GM21447 (cell line): ENCODE measurements at regions not wholly inside any gene's neighbourhood (a gene's known extent, or its start where the extent isn't known, plus 50 kb on each side); places are given as distances from the start of the nearest gene placed in this dataset.
"Not testable (repeated sequence)": the region's sequence is repeated elsewhere in the genome, so short reads cannot be mapped to it uniquely, and the experiment has no call there.

Experiments
- ATAC-seq: cut with Tn5 transposase; IDR thresholded peaks from one replicate; pipeline ENCODE4 v1.9.1; 2021; ENCODE audit not compliant: unreplicated experiment

GRCh38 chr2:143890798-143891197 is 629.1 kb downstream of the ZEB2 start:
- ATAC-seq, result no peak

- no peak for ATAC-seq
Observed at GRCh38 chr2:143889216-143889615, 630.7 kb downstream of the ZEB2 start.

- ATAC-seq, result no peak
Observed at GRCh38 chr2:143885461-143885860, 634.5 kb downstream of the ZEB2 start.

DNA sequence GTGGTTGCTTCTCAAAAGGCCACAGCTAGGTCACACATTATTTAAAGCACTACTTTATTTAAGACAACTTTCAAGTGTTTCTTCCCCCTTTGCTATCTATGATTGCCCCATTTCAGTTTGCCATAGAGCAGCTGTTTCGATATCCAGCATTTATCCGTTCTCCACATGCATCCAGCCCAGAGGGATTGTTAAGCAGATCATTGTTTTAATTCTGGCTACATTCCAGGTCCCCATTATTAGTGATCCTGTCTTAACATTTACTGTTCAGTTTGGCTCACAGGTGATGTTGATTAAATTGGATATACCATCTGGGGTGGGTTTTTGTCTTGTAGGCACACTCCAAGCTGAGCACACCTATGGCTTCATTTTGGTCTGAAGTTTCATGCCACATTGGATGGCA is 638.7 kb downstream of the ZEB2 start:
- no peak for ATAC-seq

- ATAC-seq, result no peak
Observed at GRCh38 chr2:143877876-143878530, 641.9 kb downstream of the ZEB2 start.

GRCh38 chr2:143877056-143877455 is 642.9 kb downstream of the ZEB2 start:
- no peak for ATAC-seq

- ATAC-seq, result no peak
Observed at GRCh38 chr2:143875295-143876233, 644.4 kb downstream of the ZEB2 start.

DNA sequence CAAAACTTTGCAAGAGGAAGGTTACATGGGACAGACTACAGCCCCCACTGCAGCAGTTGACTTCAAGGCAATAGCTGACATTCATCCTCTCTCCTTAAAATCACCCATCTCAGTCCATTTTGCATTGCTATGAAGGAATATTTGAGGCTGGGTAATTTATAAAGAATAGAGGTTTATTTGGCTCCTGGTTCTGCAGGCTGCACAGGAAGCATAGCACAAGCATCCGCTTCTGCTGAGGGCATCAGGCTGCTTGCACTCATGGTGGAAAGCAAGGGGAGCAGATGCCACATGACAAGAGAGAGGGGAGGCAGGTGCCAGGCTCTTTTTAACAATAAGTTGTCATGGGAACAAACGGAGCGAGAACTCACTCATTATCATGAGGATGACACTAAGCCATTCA is 646.0 kb downstream of the ZEB2 start:
- no peak for ATAC-seq

- no peak for ATAC-seq
Observed at GRCh38 chr2:143870696-143871095, 649.2 kb downstream of the ZEB2 start.

DNA sequence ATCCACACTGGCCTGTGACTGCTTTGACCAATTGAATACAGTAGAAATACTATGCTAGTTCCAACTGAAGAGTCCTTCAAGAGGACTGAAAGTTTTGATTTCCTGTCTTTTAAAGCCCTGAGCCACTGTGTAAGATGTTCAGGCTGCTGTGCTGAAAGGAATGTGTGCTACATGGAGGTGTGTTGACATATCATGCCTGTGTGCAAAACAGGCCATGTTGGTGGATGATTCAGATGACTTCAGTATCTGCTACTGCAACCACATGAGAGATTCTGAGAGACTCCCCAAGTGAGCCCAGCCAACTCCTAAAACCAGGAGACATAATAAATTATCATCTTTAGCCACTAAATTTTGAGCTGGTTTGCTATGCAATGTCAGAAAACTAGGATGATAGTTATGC is 662.9 kb downstream of the ZEB2 start:
- no peak for ATAC-seq

DNA sequence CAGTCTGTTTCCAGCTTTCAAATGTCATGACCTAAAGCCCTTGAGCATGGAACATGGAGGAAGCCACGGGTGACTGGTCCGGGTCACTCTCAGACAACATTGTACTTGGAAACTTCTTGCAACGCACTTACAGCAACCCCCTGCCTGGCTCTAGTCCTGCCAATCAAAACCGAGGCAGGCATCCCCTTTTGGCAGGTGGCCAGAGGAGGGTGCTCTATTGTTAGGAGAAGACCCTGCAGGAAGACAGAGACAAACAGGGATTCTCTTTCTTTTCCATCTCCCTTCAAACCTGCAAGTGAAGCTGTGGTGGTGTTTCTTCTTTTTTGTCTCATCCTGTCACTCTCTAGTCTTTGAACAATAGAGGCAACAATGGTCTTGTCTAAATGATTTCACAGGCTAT is 667.2 kb downstream of the ZEB2 start:
- ATAC-seq, result no peak

DNA sequence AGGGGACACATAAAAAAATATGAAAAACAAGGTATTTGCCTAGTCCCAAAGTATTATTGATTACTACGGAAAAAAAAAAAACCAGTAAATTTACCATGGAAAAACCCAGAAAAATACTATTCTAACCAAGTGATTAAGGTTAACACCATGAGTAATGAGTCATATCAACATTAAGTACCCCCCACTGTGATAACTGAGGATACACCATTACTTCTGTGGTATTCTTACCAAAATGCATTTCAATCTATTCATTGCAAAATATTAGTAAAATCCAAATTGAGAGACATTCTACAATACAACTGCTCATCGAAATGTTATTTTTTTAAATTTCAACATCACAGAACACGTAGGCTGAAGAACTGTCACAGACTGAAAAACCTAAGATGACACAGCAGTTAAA is 669.8 kb downstream of the ZEB2 start:
- ATAC-seq, result no peak

DNA sequence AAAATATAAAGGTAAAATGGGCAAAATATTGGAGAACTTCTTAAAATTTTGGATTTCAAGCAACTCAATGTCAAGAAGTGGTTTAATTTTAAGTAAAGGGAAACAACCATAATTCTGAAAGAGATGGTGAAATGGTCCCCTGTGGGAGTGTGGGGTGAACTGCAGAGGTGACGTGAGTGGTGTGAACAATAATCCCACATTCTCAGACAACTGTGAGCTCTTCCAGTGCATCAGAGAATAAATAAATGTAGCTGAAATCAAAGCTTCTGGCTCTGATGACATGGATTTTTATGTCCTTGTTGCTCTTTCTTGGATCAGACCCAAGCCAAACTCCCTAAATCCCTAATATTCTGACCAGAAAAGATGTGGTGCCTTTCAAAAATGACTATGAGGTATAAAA is 672.7 kb downstream of the ZEB2 start:
- ATAC-seq, result no peak

DNA sequence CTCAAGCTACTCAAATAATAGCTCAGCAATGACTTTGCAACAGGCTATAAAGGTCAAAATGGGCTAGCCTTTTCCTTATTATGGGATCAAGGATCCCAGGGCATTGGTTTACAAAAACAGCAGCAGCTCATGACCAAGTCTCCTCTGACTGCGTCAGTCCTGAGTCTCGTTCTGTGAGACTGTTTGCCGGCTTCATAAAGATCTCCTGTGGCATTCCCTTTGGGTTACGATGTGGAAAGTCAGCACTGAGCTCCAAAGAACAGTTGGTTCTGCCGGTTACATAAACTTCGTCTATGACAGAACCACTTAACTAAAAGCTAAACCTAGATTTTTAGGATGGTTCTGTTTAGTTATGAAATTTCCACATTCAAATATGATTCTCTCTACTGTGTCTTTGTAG is 674.9 kb downstream of the ZEB2 start:
- no peak for ATAC-seq

- ATAC-seq, result no peak
Observed at GRCh38 chr2:143843686-143844085, 676.2 kb downstream of the ZEB2 start.

DNA sequence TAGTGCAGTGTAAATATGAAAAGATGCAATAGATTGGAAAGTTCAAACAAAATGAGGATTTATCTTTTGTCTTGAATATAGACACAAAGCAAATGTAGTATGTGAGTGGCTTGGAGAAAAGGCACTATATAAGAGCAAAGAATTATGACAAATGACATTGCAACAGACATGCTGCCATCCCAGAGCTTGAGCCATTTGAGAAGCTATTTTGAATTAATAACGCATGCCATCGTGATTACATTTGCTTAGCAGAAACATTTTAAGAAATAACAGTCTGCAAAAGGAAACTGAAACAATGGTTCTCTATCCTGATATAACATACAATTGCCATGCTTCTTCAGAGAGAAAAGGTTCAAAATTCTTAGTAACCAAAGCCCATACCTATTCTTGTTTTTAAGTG is 677.1 kb downstream of the ZEB2 start:
- ATAC-seq, result no peak

DNA sequence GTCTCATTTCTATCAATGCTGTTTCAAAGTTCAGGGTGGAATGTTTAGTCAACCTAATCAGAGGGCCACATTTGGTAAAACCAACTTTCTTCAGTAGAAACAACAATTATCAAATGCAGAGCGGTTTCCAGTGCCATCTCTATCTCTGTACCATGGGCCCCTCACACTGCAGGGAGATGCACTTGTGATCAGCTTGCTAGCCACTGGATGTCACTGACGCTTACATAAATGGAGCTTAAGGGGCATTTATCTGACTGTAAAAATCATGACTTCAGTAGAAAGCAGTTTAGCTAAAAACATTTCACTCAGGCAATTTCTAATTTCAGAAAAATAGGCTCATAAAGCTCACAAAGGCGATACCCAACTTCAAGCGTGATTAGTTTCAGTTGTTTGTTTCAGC is 678.0 kb downstream of the ZEB2 start:
- ATAC-seq, result no peak

DNA sequence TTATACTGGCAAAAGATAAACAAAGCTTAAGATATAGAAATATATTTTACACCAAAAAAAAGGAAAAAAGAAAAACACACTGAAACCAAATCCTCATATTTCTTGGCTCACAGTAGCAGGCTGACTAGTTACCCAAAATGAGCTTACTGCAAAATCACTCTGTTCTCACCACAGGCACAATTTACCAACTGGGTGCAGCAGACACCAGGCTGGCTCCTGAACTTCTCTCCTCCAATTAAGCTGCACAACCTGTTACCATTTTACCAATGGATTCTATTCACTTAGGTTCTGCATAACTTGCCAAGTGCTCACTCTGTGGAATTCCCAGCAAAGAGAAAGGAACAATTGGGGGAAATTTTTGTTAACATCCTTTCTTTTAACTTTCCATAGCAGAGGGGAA is 679.3 kb downstream of the ZEB2 start:
- no peak for ATAC-seq

DNA sequence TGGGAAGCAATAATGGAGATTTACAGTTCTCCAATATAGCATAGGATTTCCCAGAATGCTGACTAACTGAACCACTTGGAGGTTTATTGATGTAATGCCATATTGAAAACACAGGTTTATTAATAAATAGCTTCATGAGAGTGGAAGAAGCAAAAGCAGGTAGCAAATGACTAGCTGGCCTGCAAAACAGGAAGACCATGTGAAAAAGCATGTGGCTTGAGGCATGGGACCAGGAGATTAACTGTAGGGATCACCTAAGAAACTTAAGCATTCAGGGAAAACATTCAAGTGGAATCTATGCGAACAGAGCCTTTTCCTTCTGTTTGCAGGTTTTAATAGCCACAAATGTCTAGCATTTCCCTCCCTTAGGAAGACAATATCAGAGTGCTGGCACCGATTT is 679.7 kb downstream of the ZEB2 start:
- no peak for ATAC-seq

GRCh38 chr2:143839456-143839855 is 680.5 kb downstream of the ZEB2 start:
- ATAC-seq, result no peak

GRCh38 chr2:143837055-143837454 is 682.9 kb downstream of the ZEB2 start:
- not testable (repeated sequence) for ATAC-seq

DNA sequence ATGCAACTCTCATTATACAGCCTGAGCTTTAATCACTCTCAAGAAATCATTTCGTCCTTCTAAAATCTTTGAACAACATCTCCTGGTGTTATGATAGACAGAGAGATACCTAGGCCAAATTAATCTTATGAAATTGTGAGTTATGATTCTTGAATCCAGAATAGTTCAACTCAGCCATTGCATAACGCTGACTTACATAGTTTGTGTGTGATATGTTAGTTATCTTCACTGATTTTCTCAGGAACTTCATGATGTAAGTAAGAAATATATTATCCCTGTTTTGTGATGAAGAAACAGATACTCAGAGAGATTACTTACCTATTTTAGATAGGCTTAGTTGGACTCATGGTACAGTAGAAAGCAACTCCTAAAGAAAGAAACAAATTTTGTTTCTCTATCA is 684.4 kb downstream of the ZEB2 start:
- no peak for ATAC-seq
